HepG2 (cell line): ENCODE measurements at regions not wholly inside any gene's neighbourhood (a gene's known extent, or its start where the extent isn't known, plus 50 kb on each side); places are given as distances from the start of the nearest gene placed in this dataset.

Experiments used
- GMEB2 ChIP-seq: IDR thresholded peaks from 2 replicates; pipeline ENCODE4 v1.6.1; 2016; ENCODE audit warnings: missing biosample characterization, missing genetic modification reagents, low read depth
- ZNF580 ChIP-seq: IDR thresholded peaks from 2 replicates; pipeline ENCODE4 v1.6.1; 2016; ENCODE audit warnings: low read depth, borderline replicate concordance

DNA sequence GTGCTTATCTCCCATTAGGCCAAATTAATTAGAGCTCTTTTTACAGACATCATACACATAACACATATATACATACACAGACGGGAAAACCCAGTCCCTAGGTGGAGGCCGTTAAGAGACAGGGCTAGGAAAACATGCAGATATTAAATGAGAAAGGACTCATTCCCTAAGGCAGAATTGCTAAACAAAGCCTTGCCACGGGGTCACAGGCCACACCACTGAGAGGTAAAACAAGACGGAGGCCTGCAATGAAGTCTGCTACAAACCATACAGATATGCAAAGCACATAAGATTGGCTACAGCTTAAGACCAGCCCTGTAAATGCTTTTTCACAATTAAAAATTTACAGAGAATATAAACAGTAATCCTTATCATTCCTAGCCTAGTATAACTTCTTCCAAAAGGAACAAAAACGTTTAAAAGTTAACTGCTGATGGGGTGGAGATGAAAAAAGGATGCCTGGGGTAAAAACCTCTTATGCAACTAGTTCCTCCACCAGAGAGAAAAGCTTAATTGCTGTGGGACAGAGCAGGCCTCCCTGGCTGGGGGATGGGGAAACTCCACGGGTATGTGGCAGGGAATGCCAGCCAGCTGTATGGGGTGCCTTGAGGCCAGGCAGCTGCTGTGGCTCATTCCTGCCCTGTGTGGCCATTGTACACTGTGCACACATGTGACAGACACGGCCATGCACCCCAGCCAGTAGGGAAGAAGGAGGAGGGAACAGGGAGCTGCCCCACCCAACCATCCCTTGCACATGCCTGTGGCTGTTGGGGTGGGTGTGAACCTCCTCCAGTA lies 481.4 kb upstream of the LMCD1 start:
- TF ChIP-seq ZNF580 (CRISPR knock-in tag) (no peak), GMEB2 (CRISPR knock-in tag) (no peak)
